Frontal cortex (tissue), 3 donors: ENCODE measurements at regions not wholly inside any gene's neighbourhood (a gene's known extent, or its start where the extent isn't known, plus 50 kb on each side); places are given as distances from the start of the nearest gene placed in this dataset.

ENCODE experiments used
- DNase-seq, 2 donors: peaks; one replicate each; pipeline ENCODE4 v3.0.0; 2012; ENCODE audit warnings: low spot score in 2 of 2
- FAIRE-seq: peaks from 2 replicates; lab custom pipeline; 2012; peaks lifted over from hg19 to GRCh38; lab: Jason Lieb, UNC
- donor health status: control.
- donor health status: control.
- donor health status: control.

DNA sequence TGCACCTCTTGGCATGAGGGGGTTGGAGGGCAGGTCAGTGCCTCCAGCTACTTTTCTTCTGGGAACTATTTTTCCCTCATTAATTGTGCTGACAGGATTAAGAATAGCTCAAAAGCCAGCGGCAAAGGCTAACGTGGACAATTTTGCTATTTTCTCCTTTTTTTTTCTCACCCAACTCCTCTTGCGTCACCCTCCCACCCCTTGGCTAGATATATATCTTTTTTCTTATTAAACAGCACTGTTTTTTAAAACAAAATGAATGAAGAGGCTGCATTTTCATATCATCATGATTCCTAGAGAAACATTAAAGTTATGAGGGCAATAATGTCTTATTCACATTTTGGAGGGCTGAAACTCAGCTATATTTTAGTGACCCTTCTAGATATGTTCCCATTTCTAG, 251.8 kb upstream of the NFE2L3 start:
- DNase-seq = no peak
- FAIRE-seq = no peak

GRCh38 chr7:25900877-25901276, 251.1 kb upstream of the NFE2L3 start:
- no peak for DNase-seq
- FAIRE-seq = no peak

- FAIRE-seq (no peak), DNase-seq (no peak)
Measured at GRCh38 chr7:25901658-25902057, 250.3 kb upstream of the NFE2L3 start.

DNA sequence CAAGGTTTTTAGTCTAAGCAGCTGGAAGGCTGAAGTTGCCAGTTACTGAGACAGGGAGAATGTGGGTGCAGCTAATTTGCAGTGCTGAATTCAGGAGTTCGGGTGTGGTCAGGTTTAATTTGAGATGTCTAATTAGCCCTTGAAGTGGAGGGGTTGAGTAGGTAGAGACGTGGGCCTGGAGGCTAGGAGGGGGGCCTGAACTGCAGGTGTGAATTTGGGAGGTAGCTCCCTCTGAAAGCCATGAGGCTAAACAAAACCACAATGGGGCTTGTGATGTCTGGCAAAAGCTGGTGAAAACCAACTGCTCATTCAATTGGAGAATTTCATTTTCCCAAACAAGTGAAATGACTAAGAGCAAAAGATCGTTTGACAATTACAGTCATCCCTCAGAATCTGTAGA, 246.0 kb upstream of the NFE2L3 start:
- no peak for DNase-seq
- FAIRE-seq = no peak

DNA sequence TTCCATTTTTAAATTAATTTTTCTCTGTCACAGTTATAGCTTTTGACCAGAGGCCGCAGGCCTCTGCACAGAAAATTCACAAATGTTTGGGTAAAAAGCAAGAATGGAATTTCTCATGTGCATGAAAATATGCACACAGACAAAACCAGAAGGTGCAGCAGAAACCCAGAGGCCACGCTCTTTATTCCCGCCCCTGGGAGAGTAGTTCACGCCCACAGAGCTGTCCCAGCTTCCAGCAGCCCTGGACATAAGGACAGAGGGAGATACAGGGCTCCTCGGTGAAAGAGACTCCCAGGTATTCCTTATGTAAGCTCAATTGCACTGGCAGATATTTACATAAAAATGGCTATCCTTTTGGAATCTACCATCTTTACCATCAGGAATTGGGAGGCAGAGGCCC, 245.2 kb upstream of the NFE2L3 start:
- DNase-seq (no peak), FAIRE-seq (no peak)

DNA sequence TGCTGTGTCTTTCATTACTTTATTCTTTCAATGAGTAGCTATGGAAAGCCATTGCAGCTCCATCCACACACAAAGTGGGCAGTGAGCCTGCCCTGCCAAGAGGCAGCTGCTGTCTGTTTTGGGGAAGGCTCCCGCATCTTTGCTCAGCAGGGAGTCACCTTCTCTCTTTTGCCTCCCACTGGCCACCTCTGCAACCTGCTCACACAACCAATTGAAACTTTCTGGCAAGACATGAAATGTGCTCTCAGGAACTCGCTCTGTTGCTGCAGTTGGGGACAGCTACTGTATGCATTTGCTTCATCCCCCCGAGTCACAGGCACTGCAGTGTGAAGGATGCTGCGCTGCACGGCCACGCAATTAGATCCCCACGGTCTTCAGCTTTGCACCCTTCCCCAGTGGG, 244.8 kb upstream of the NFE2L3 start:
- DNase-seq (no peak), FAIRE-seq (no peak)

DNA sequence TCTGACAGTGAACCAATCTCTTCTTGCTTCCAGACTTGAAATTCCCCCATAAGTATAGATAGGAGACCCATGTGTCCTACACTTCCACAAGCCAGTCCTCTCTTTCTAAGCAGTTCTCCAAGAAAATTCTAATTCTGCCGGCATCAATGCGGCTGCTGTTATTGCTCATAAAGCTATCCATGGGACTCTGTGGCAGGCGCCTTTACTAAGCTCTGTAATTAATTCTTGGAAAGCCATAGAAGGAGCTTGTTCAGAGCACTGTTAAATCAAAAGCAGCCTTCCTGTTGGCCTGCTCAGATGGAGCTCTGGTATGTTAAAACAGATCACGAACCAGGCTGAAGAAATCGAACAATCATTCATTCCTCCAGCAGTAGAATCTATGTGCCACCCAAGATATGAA, 244.3 kb upstream of the NFE2L3 start:
- FAIRE-seq (no peak), DNase-seq (no peak)

- FAIRE-seq (no peak), DNase-seq (no peak)
Measured at GRCh38 chr7:25908154-25908949, 243.6 kb upstream of the NFE2L3 start.

DNA sequence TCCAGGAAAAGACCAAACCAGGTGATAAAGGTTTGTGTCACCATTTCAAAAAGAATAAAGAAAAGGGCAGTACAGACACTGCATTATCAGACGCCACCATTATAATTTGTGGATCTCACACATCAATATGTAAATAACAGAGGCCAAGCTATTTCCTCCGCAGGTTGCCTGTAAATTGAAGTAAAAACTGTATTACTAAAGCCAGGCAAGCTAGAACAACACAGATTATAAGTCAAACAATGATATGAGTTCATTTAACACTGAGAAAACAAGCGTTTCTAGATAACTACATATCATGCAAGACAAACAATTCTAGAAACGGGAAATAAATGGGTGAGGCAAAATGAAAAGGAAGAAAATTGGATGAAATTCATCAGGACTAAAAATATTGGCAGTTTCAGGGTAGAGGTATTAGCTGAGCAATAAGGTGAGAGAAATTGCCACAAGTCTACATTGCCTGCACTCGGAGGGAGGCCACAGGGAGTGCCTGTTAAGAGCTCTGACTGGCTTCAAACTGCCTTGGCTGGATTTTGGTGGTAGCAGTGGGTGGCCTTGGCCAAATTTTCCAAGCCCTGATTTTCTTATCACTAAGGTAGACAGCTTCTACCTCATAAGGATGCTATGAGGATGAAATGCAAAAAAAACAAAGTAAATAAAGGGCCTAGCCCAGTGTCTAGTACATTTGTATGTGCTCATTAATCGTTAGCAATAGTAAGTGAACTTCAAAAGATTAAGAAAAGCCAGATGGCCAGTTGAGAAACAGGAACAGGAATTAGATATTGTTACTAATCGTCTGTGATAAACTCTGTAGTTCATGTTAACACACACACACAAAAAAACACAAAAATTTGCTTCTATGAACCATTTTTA, 240.0 kb upstream of the NFE2L3 start:
- DNase-seq = no peak
- no peak for FAIRE-seq

GRCh38 chr7:25913598-25914224, 238.3 kb upstream of the NFE2L3 start:
- FAIRE-seq (no peak), DNase-seq (no peak)

- FAIRE-seq (no peak), DNase-seq (no peak)
Measured at GRCh38 chr7:25918731-25919130, 233.3 kb upstream of the NFE2L3 start.

DNA sequence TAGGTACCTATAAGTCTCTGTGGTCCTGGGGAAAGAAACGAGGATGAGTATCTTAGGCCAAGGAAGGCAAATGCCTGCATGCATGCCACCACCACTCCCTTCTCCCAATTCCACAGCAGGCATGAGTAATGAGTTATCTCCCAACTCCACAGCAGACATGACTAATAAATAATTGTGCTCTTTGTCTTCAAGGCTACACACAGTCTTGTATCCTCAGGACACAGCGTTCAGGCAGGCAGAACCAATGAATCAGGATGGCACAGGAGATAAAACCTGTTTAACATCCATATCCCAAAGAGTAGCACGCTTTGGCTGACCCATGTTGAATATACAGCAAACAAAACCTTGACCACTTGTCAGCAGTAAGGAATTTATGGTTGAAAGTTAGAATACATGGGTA, 229.7 kb upstream of the NFE2L3 start:
- DNase-seq (no peak), FAIRE-seq (no peak)

DNA sequence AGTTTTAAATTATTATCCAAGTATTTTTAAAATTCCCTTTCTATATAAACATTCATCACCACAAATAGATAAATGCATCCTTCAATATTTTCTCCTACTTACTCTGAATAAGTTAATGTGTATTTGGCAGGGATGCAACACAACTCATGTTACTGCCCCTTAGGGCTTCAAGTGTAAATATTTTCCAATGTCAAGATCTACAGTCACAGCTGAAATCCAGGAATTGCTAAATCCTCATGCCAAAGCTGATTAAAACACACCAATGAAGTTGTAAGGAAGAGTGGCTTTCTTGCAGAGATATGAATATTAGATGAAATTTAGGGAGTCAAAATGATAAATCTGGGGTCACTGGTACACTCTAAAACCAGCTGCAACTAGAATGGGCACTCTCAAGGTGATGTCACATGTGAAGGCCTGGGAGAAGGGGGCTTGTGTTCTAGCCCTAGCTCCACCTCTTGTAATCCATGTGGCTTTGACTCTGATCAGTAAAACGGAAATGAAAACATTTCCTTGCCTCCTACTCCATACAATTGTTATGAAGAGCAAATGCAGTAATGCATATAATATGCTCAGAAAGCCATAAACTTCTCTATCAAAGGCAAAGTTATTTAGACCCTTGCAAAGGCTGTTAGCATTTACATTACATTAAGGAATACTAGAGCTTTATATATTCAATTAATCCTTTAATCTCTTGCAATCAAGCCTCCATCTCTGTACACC, 228.1 kb upstream of the NFE2L3 start:
- DNase-seq = no peak
- FAIRE-seq = no peak

DNA sequence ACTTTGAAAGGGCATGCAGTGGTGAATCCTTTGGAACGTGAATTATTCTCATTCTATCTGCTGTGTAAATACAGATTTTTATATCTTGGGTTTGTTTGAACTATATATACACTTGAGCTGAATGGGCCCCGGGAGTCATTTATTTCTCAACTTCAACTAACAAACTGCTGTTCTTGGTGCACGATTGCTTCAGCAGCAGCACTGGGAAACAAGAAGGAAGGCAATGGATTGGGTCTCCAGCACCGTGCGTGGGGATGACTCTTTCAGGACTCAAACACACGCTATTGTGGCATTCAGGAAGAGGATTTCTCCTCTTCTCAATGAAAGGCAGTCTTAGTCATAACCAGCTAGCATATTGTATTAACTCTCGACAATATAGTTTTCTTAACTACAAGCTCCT, 226.0 kb upstream of the NFE2L3 start:
- no peak for FAIRE-seq

GRCh38 chr7:25926451-25926850, 225.5 kb upstream of the NFE2L3 start:
- DNase-seq = no peak
- FAIRE-seq = no peak

More for the DNA sequence above, 226.0 kb upstream of the NFE2L3 start:
- no peak for DNase-seq

- DNase-seq (no peak), FAIRE-seq (no peak)
Measured at GRCh38 chr7:25926891-25927625, 224.9 kb upstream of the NFE2L3 start.

DNA sequence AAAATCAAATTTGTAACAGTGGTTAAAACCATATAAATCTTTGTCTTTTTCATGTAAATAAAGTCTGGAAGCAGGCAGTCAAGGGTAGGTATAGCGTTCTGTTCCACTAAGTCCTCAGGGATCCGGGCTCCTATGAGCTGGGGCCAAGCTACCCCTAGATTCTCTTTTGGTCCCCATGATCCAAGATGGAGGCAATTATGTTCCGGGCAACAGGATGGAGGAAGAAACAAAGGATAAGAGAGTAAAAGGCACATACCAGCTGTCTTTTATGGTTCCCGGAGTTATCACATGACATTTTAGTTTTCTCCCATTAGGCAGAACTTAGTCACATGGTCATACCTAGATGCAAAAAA, 224.4 kb upstream of the NFE2L3 start:
- DNase-seq = no peak
- FAIRE-seq = no peak

GRCh38 chr7:25928549-25929330, 223.3 kb upstream of the NFE2L3 start:
- no peak for DNase-seq
- no peak for FAIRE-seq

- DNase-seq (no peak), FAIRE-seq (no peak)
Measured at GRCh38 chr7:25929448-25929847, 222.6 kb upstream of the NFE2L3 start.
